Endothelial cell of umbilical vein (primary cell): ENCODE measurements at regions not wholly inside any gene's neighbourhood (a gene's known extent, or its start where the extent isn't known, plus 50 kb on each side); places are given as distances from the start of the nearest gene placed in this dataset.

Experiments used
- BruUV-seq: library from RNA; stranded (reverse); fragments of 400-500 nt; replicated peaks from 2 replicates; lab custom pipeline; 2021; lab: Mats Ljungman, UMichigan
- CTCF ChIA-PET: fragments of 300-600, 350-600 bp; sonication (Branson Sonifier 250); formaldehyde crosslinking; loops from one replicate; lab custom pipeline; 2021; ENCODE audit warnings: antibody characterized with exemption, inconsistent platforms; lab: Charles Lee
- POLR2A ChIA-PET: fragments of 300-600, 350-600 bp; sonication (Branson Sonifier 250); formaldehyde crosslinking; loops from one replicate; lab custom pipeline; 2021; ENCODE audit warnings: antibody characterized with exemption, inconsistent platforms; lab: Charles Lee
- DNase-seq: peaks from one replicate; pipeline ENCODE4 v3.0.0-alpha.2; 2011; ENCODE audit warnings: low read depth, low spot score
- FAIRE-seq: peaks from 2 replicates; lab custom pipeline; 2011; peaks lifted over from hg19 to GRCh38; lab: Jason Lieb, UNC
- H2AFZ ChIP-seq: 2 replicates; pipeline ENCODE4 v1.6.0; 2012; ENCODE audit warnings: low read depth, low read length, control low read depth, inconsistent platforms
- H3K27ac ChIP-seq: 2 replicates; pipeline ENCODE4 v1.5.1; 2011; ENCODE audit warnings: low read depth, mild to moderate bottlenecking, control low read depth, low read length, moderate library complexity; ENCODE audit not compliant: insufficient read depth
- H3K27me3 ChIP-seq, 2 experiments: 2 replicates each; pipeline versions ENCODE4 v1.6.0 to v1.6.1; 2011; ENCODE audit warnings: low read length in 2 of 2, mixed read lengths in 1 of 2; ENCODE audit not compliant: control insufficient read depth in 2 of 2, insufficient read depth in 2 of 2
- H3K36me3 ChIP-seq, 2 experiments: 2 replicates in 1 of 2; 3 replicates in 1 of 2; pipeline ENCODE4 v1.5.1; 2011; ENCODE audit warnings: low read length in 2 of 2, mild to moderate bottlenecking in 1 of 2, moderate library complexity in 1 of 2; ENCODE audit not compliant: control insufficient read depth in 2 of 2, insufficient read depth in 2 of 2; ENCODE audit errors: extremely low read depth in 1 of 2
- H3K4me1 ChIP-seq: 3 replicates; pipeline ENCODE4 v1.5.1; 2011; ENCODE audit warnings: mild to moderate bottlenecking, low read length; ENCODE audit not compliant: control insufficient read depth, insufficient read depth; ENCODE audit errors: extremely low read depth
- H3K4me2 ChIP-seq: 2 replicates; pipeline ENCODE4 v1.6.1; 2011; ENCODE audit warnings: low read length, control low read depth, mixed read lengths; ENCODE audit not compliant: insufficient read depth
- H3K4me3 ChIP-seq, 3 experiments: fragments of 200-600 bp in 1 of 3; sonication (generic), shearing (Covaris generic) in 1 of 3; replicated peaks in 1 of 3; 2 replicates each; pipeline ENCODE4 v1.5.1; 2011 to 2016; ENCODE audit warnings: control low read depth in 3 of 3, low read length in 3 of 3, mild to moderate bottlenecking in 2 of 3, inconsistent platforms in 1 of 3, low read depth in 1 of 3, moderate library complexity in 1 of 3; ENCODE audit not compliant: insufficient read depth in 1 of 3
- H3K79me2 ChIP-seq: 2 replicates; pipeline ENCODE4 v1.6.0; 2012; ENCODE audit warnings: low read length, inconsistent platforms; ENCODE audit not compliant: control insufficient read depth, insufficient read depth
- H3K9ac ChIP-seq: replicated peaks from 2 replicates; pipeline ENCODE3; 2011; ENCODE audit warnings: low read length, control low read depth; ENCODE audit not compliant: insufficient read depth; ENCODE audit errors: extremely low read depth
- H3K9me1 ChIP-seq: replicated peaks from 3 replicates; pipeline ENCODE4 v1.6.0; 2011; ENCODE audit warnings: mild to moderate bottlenecking, low read length; ENCODE audit not compliant: control insufficient read depth, insufficient read depth; ENCODE audit errors: extremely low read depth
- H3K9me3 ChIP-seq: replicated peaks from 2 replicates; pipeline ENCODE4 v1.5.1; 2012; ENCODE audit warnings: low read length, inconsistent platforms; ENCODE audit not compliant: control insufficient read depth, insufficient read depth
- H4K20me1 ChIP-seq: replicated peaks from 2 replicates; pipeline ENCODE3; 2011; ENCODE audit warnings: mild to moderate bottlenecking, low read length; ENCODE audit not compliant: control insufficient read depth, insufficient read depth; ENCODE audit errors: extremely low read depth
- CTCF ChIP-seq, 2 donors: IDR thresholded peaks; 1 replicate in 1 of 2; 2 replicates in 1 of 2; pipeline ENCODE4 v1.5.1; 2011; ENCODE audit warnings: low read length in 2 of 2, mild to moderate bottlenecking in 2 of 2, moderate library complexity in 2 of 2, control low read depth in 1 of 2, inconsistent platforms in 1 of 2, low read depth in 1 of 2; ENCODE audit not compliant: insufficient read depth in 1 of 2; ENCODE audit errors: extremely low read depth in 1 of 2
- EZH2 ChIP-seq: IDR thresholded peaks from 2 replicates; pipeline ENCODE4 v1.6.1; 2012; ENCODE audit warnings: borderline replicate concordance, low read depth, mild to moderate bottlenecking, moderate library complexity, low read length, inconsistent platforms; ENCODE audit not compliant: severe bottlenecking
- FOS ChIP-seq: IDR thresholded peaks from 2 replicates; pipeline ENCODE4 v1.6.1; 2011; ENCODE audit warnings: mild to moderate bottlenecking, low read length, moderate library complexity, borderline replicate concordance; ENCODE audit not compliant: insufficient read depth
- GATA2 ChIP-seq: IDR thresholded peaks from 2 replicates; pipeline ENCODE4 v1.7.0; 2011; ENCODE audit warnings: low read depth, mild to moderate bottlenecking, moderate library complexity, mixed read lengths, low read length; ENCODE audit not compliant: insufficient read length, insufficient read depth
- JUN ChIP-seq: IDR thresholded peaks from 2 replicates; pipeline ENCODE4 v1.6.1; 2011; ENCODE audit warnings: borderline replicate concordance, low read depth; ENCODE audit not compliant: insufficient read length, insufficient read depth
- MAX ChIP-seq: IDR thresholded peaks from 2 replicates; pipeline ENCODE4 v1.6.1; 2011; ENCODE audit not compliant: insufficient read depth, insufficient read length
- MYC ChIP-seq: IDR thresholded peaks from one replicate; pipeline ENCODE4 v1.6.1; 2011; ENCODE audit warnings: mild to moderate bottlenecking, low read depth, low read length
- POLR2A ChIP-seq: IDR thresholded peaks from 2 replicates; pipeline ENCODE4 v1.6.1; 2012; ENCODE audit warnings: low read depth, mild to moderate bottlenecking, control low read depth, low read length
- POLR2AphosphoS5 ChIP-seq: IDR thresholded peaks from 2 replicates; pipeline ENCODE4 v1.6.1; 2012; ENCODE audit warnings: low read depth, mild to moderate bottlenecking, control low read depth, low read length, moderate library complexity; ENCODE audit not compliant: insufficient read depth
- dilution Hi-C: fragments of 300-500 bp; cut with MboI; formaldehyde crosslinking; loops from one replicate; pipeline ENCODE4 v1.15.0; 2019; ENCODE audit warnings: low sequenced_read_pairs; ENCODE audit not compliant: extremely low pct_ligation_motif_present
- intact Hi-C: fragments of 100-400 bp; cut with micrococcal nuclease; formaldehyde crosslinking; loops from one replicate; pipeline ENCODE4 v1.10.0; 2022

- H3K4me2 ChIP-seq: no peak overlapping the region
- H3K27me3 ChIP-seq: peaks cover 10% of the 10 kb centered on the region in 2 experiments
- DNase-seq (no peak), FAIRE-seq (no peak)
- H3K4me3 ChIP-seq: no peak overlapping the region
- no peak overlapping the region for H3K9ac ChIP-seq
- H3K9me3 ChIP-seq: no peaks in the 10 kb centered on the region
- POLR2A ChIA-PET: no interaction called here
- intact Hi-C loops: no loop called here
- dilution Hi-C loops: no loop called here
- no peaks in the 10 kb centered on the region for H3K79me2 ChIP-seq
- CTCF ChIA-PET: no interaction called here
- no peaks in the 10 kb centered on the region for H4K20me1 ChIP-seq
- no peaks in the 10 kb centered on the region for H3K9me1 ChIP-seq
- no TSS peak for BruUV-seq
- TF ChIP-seq POLR2A (no peak), GATA2 (no peak), POLR2AphosphoS5 (no peak), MAX (no peak)
- no peak overlapping the region for H2AFZ ChIP-seq
- no peaks in the 10 kb centered on the region for H3K4me1 ChIP-seq
- H3K36me3 ChIP-seq: no peaks in the 10 kb centered on the region
- no peak overlapping the region for H3K27ac ChIP-seq
These were observed 56.4 kb upstream of the CDKN2AIP start for GRCh38 chr4:183388021-183388420.

- no peak overlapping the region for H3K9ac ChIP-seq
- H3K4me3 ChIP-seq: no peak overlapping the region
- no peaks in the 10 kb centered on the region for H4K20me1 ChIP-seq
- no peaks in the 10 kb centered on the region for H3K4me1 ChIP-seq
- no peak for TF ChIP-seq GATA2
- TF ChIP-seq FOS: no peak
- TF ChIP-seq MYC: no peak
- no peak for TF ChIP-seq CTCF (IDR thresholded peaks at IDR 0.05; ENCODE audit: extremely low read depth in 1 of 2, insufficient read depth in 1 of 2, low read depth in 1 of 2, low read length in 2 of 2)
- no peak for TF ChIP-seq POLR2AphosphoS5
- no peak for TF ChIP-seq EZH2
- TF ChIP-seq JUN: no peak
- no peak for TF ChIP-seq MAX
- TF ChIP-seq POLR2A: no peak
- H3K9me1 ChIP-seq: no peaks in the 10 kb centered on the region
- DNase-seq: no peak
- no peak overlapping the region for H3K4me2 ChIP-seq
- dilution Hi-C loops (no loop called here), intact Hi-C loops (no loop called here)
- H3K27me3 ChIP-seq: peaks cover 10% of the 10 kb centered on the region in 2 experiments
- no peak overlapping the region for H2AFZ ChIP-seq
- FAIRE-seq: no peak
- no peak overlapping the region for H3K27ac ChIP-seq
- BruUV-seq: no TSS peak
- H3K36me3 ChIP-seq: no peaks in the 10 kb centered on the region
- no peaks in the 10 kb centered on the region for H3K79me2 ChIP-seq
- ChIA-PET POLR2A (no interaction called here), CTCF (no interaction called here)
- H3K9me3 ChIP-seq: no peaks in the 10 kb centered on the region
These were observed 55.7 kb upstream of the CDKN2AIP start for GRCh38 chr4:183388777-183389176.
